Neural cell (in vitro differentiated cells): ENCODE measurements at regions not wholly inside any gene's neighbourhood (a gene's known extent, or its start where the extent isn't known, plus 50 kb on each side); places are given as distances from the start of the nearest gene placed in this dataset.

Experiments used
- CTCF ChIP-seq: fragments of 450-650 bp; IDR thresholded peaks from 2 replicates; pipeline ENCODE4 v1.5.1; 2014; ENCODE audit warnings: antibody characterized with exemption, mild to moderate bottlenecking, moderate library complexity; ENCODE audit not compliant: poor library complexity, severe bottlenecking
- SMC3 ChIP-seq: fragments of 450-650 bp; conservative IDR thresholded peaks from 2 replicates; pipeline ENCODE4 v1.6.1; 2014; ENCODE audit warnings: antibody characterized with exemption, mild to moderate bottlenecking, moderate library complexity; ENCODE audit not compliant: poor library complexity

- TF ChIP-seq CTCF (no peak), SMC3 (no peak)
Observed at GRCh38 chr6:6980999-6981597, 126.7 kb upstream of the RREB1 start.
